Rectal smooth muscle tissue (tissue), 1 donor: ENCODE measurements at regions not wholly inside any gene's neighbourhood (a gene's known extent, or its start where the extent isn't known, plus 50 kb on each side); places are given as distances from the start of the nearest gene placed in this dataset.
"Not testable (repeated sequence)": the region's sequence is repeated elsewhere in the genome, so short reads cannot be mapped to it uniquely, and the experiment has no call there.

Source experiments
- H3K27ac ChIP-seq: one replicate; pipeline ENCODE4 v1.7.0; 2013; ENCODE audit warnings: low read depth, low read length, inconsistent platforms
- H3K27me3 ChIP-seq: one replicate; pipeline ENCODE4 v1.7.0; 2013; ENCODE audit warnings: low read length; ENCODE audit not compliant: control insufficient read depth, insufficient read depth
- H3K36me3 ChIP-seq: one replicate; pipeline ENCODE4 v1.7.0; 2013; ENCODE audit warnings: low read length; ENCODE audit not compliant: control insufficient read depth, insufficient read depth
- H3K4me1 ChIP-seq: one replicate; pipeline ENCODE4 v1.7.0; 2013; ENCODE audit warnings: low read length; ENCODE audit not compliant: control insufficient read depth, insufficient read depth
- H3K4me3 ChIP-seq: one replicate; pipeline ENCODE4 v1.7.0; 2013; ENCODE audit warnings: low read length
- H3K9ac ChIP-seq: one replicate; pipeline ENCODE4 v1.7.0; 2013; ENCODE audit warnings: low read length

DNA sequence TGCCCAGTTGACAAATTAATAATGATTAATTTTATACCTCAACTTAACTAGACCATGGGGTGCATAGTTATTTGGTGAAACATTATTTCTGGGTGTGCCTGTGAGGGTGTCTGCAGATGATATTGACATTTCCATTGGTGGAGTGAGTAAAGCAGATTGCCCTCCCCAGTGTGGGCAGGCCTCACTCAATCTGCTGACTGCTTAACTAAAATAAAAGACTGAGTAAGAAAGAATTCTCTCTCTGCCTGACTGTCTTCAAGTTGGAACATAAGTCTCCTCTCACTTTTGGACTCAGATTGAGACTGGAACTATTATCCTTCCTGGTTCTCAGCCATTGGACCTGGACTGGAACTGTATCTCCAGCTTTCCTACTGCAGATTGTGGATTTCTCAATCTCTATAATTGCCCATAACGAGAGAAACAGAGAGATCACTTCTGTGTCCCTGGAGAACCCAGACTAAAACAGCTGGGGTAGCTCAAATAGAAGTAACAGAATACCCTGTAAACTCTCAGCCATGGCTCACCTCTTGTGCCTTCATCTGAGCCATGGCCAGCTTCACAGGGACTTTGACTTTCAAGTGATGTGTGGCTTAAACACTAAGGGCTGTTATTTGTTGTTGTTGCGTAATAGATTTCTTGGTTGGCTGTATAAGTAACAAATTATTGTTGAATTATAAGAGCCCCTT, 575.3 kb upstream of the RAB6C start:
- Histone ChIP-seq H3K27me3 (no peaks in the 10 kb centered on the region), H3K9ac (no peak overlapping the region), H3K27ac (no peak overlapping the region), H3K36me3 (no peaks in the 10 kb centered on the region), H3K4me1 (no peaks in the 10 kb centered on the region), H3K4me3 (no peak overlapping the region)

- no peak overlapping the region for H3K4me3 ChIP-seq
- H3K27ac ChIP-seq = no peak overlapping the region
- H3K36me3 ChIP-seq = no peaks in the 10 kb centered on the region
- no peaks in the 10 kb centered on the region for H3K27me3 ChIP-seq
- H3K9ac ChIP-seq = no peak overlapping the region
- no peaks in the 10 kb centered on the region for H3K4me1 ChIP-seq
Observed at GRCh38 chr2:129408570-129408969, 570.9 kb upstream of the RAB6C start.

DNA sequence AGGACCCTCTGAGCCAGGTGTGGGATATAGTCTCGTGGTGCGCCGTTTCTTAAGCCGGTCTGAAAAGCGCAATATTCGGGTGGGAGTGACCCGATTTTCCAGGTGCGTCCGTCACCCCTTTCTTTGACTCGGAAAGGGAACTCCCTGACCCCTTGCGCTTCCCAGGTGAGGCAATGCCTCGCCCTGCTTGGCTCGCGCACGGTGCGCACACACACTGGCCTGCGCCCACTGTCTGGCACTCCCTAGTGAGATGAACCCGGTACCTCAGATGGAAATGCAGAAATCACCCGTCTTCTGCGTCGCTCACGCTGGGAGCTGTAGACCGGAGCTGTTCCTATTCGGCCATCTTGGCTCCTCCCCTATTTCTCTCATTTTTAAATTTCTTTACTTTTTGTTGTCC, 562.4 kb upstream of the RAB6C start:
- H3K36me3 ChIP-seq, H3K4me3 ChIP-seq, H3K4me1 ChIP-seq, H3K9ac ChIP-seq, H3K27me3 ChIP-seq, H3K27ac ChIP-seq: not testable (repeated sequence)

DNA sequence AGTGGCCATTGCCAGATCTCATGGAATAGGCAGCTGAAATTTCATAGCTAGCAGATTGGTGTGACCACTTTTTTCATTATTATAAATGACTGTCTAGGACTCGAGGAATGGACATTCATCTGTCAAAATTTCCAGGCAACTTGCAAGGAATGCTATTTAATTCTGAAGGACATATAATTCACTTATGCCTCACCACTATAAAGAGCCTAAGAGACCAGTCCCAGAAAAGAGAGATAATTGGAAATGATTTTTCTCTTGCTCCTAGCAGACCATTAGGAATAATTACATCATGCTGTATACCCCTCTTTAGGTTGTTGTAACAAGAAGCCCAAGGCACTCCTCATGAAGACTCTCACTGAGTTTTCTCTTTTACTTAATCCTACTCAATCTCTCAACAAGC, 557.4 kb upstream of the RAB6C start:
- no peak overlapping the region for H3K27ac ChIP-seq
- no peaks in the 10 kb centered on the region for H3K4me1 ChIP-seq
- H3K36me3 ChIP-seq = no peaks in the 10 kb centered on the region
- H3K4me3 ChIP-seq = no peak overlapping the region
- no peak overlapping the region for H3K9ac ChIP-seq
- H3K27me3 ChIP-seq = no peaks in the 10 kb centered on the region

- Histone ChIP-seq H3K36me3 (no peaks in the 10 kb centered on the region), H3K27me3 (no peaks in the 10 kb centered on the region)
Observed at GRCh38 chr2:129428086-129428660, 551.3 kb upstream of the RAB6C start.

GRCh38 chr2:129430911-129431310, 548.6 kb upstream of the RAB6C start:
- no peak overlapping the region for H3K9ac ChIP-seq
- H3K27ac ChIP-seq = no peak overlapping the region
- H3K36me3 ChIP-seq = no peaks in the 10 kb centered on the region
- H3K4me1 ChIP-seq = no peaks in the 10 kb centered on the region
- no peak overlapping the region for H3K4me3 ChIP-seq
- H3K27me3 ChIP-seq = no peaks in the 10 kb centered on the region

More at GRCh38 chr2:129428086-129428660, 551.3 kb upstream of the RAB6C start:
- Histone ChIP-seq H3K4me3 (no peak overlapping the region), H3K4me1 (no peaks in the 10 kb centered on the region), H3K27ac (no peak overlapping the region), H3K9ac (no peak overlapping the region)

DNA sequence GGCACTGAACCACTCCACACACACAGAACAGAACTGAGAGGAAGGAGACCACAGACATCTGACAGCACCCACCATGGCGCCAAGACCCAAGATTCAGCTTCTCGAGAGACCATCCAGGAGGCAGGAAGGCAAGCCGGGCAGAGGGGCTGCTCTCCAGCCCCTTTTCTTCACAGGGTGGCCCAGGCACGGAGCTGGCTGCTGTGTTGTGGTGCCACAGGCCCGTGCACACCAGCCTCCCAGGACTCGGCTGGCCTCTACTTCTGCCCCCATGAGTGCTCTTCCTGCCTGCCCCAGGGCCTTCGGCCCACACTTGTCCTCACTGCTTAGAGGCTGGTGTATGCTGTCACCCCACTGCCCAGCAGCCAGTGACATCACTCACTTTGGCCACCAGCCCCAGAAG, 547.6 kb upstream of the RAB6C start:
- H3K4me3 ChIP-seq = no peak overlapping the region
- H3K4me1 ChIP-seq = no peaks in the 10 kb centered on the region
- no peaks in the 10 kb centered on the region for H3K36me3 ChIP-seq
- no peaks in the 10 kb centered on the region for H3K27me3 ChIP-seq
- H3K27ac ChIP-seq = no peak overlapping the region
- H3K9ac ChIP-seq = no peak overlapping the region

GRCh38 chr2:129436809-129437208, 542.7 kb upstream of the RAB6C start:
- no peaks in the 10 kb centered on the region for H3K4me1 ChIP-seq
- no peak overlapping the region for H3K27ac ChIP-seq
- H3K27me3 ChIP-seq = no peaks in the 10 kb centered on the region
- H3K9ac ChIP-seq = no peak overlapping the region
- no peaks in the 10 kb centered on the region for H3K36me3 ChIP-seq
- H3K4me3 ChIP-seq = no peak overlapping the region

GRCh38 chr2:129437725-129438124, 541.7 kb upstream of the RAB6C start:
- Histone ChIP-seq H3K27ac (no peak overlapping the region), H3K27me3 (no peaks in the 10 kb centered on the region), H3K36me3 (no peaks in the 10 kb centered on the region), H3K9ac (no peak overlapping the region), H3K4me3 (no peak overlapping the region), H3K4me1 (no peaks in the 10 kb centered on the region)

- Histone ChIP-seq H3K9ac (no peak overlapping the region), H3K4me3 (no peak overlapping the region), H3K27ac (no peak overlapping the region), H3K36me3 (no peaks in the 10 kb centered on the region), H3K27me3 (no peaks in the 10 kb centered on the region), H3K4me1 (no peaks in the 10 kb centered on the region)
Observed at GRCh38 chr2:129438501-129439057, 540.9 kb upstream of the RAB6C start.

DNA sequence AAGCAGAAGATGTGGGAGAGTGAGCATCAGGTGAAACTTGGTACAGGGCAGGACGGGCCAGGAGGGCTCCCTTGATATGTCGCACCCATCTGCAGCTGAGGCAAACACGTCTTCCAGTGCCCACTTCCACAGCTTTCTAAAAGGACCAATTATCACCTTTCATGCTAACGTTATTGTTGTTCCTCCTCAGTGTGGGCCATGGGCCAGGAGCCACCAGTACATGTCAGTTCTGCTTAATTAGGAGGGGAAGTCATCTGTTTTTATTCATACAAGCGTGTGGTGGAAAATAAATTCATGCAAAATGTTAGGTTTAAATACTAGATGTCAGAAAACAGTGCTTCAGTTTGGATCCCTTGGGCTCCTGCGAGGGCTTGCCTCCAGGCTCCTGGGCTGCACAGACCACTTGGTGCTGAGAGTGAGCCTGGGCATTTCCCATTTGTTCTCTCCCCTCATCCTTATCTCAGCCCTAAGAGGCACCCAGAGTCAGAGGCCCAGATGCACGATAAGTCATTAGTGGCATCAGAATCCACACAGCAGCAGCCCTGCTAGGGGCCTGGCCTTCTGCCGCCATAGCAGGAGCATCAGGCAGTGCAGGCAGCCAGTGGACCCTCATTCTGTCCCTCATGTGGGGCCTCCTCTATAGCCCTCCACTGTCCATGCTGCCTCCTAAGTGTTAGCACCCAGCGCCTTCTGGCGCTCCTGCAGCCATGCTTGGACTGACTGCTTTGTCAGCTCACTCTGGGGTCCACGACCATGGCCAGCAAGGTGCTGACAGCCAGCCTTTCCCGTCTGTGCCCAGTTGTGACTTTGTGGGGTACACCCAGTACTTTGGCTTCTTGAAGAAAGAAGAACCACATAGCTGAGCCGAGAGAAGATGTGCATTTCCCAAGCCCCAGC, 539.8 kb upstream of the RAB6C start:
- H3K4me1 ChIP-seq = no peaks in the 10 kb centered on the region
- H3K9ac ChIP-seq = no peak overlapping the region
- no peak overlapping the region for H3K27ac ChIP-seq
- H3K36me3 ChIP-seq = no peaks in the 10 kb centered on the region
- H3K4me3 ChIP-seq = no peak overlapping the region
- H3K27me3 ChIP-seq = no peaks in the 10 kb centered on the region

DNA sequence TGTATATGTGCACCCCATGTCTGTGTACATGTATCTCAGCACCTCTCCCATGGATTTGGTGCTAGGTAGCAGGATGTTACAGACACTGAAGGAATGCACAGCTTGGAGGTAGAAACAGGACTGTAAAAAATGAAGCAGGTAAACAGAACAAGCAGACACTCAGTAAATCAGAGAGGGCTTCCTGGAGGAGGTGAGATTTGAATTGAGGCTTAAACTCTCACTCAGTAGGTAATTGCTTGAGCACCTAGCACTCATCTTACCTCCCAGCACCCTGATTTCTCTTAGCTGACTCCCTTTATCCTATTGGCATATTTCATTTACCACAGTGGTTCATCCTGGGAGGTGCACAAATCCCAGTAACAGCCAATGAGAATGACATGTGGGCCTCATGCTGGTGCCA, 537.9 kb upstream of the RAB6C start:
- Histone ChIP-seq H3K4me1 (no peaks in the 10 kb centered on the region), H3K9ac (no peak overlapping the region), H3K27ac (no peak overlapping the region), H3K27me3 (no peaks in the 10 kb centered on the region), H3K4me3 (no peak overlapping the region), H3K36me3 (no peaks in the 10 kb centered on the region)
